K562 (cell line): ENCODE measurements at regions not wholly inside any gene's neighbourhood (a gene's known extent, or its start where the extent isn't known, plus 50 kb on each side); places are given as distances from the start of the nearest gene placed in this dataset.

ENCODE experiments used
- ATAC-seq: fragments of 200-7000 bp; cut with Tn5 transposase; 3 replicates; pipeline ENCODE4 v1.9.1; 2020; ENCODE audit warnings: moderate library complexity
- BruUV-seq: library from RNA; stranded (reverse); fragments of 400-500 nt; replicated peaks from 2 replicates; lab custom pipeline; 2021; lab: Mats Ljungman, UMichigan
- CTCF ChIA-PET: fragments of 300-600 bp; formaldehyde crosslinking; extraction: SDS; loops from one replicate; lab custom pipeline; 2021; ENCODE audit warnings: low intra/inter-chr PET ratio; lab: Yijun Ruan, JAX
- POLR2A ChIA-PET: fragments of 300-600, 350-650 bp; sonication (Branson Sonifier 250); formaldehyde crosslinking; extraction: SDS; loops from one replicate; lab custom pipeline; 2021; ENCODE audit warnings: antibody characterized with exemption, inconsistent platforms; lab: Yijun Ruan, JAX
- DNase-seq, 4 experiments: peaks; one replicate each; pipeline versions ENCODE4 v3.0.0 to v3.0.0-alpha.2; 2011 to 2018; ENCODE audit warnings: low spot score in 3 of 4, mixed read lengths in 3 of 4; ENCODE audit errors: extremely low read depth in 1 of 4
- FAIRE-seq: peaks from 2 replicates; lab custom pipeline; 2011; peaks lifted over from hg19 to GRCh38; lab: Jason Lieb, UNC
- H2AFZ ChIP-seq: 2 replicates; pipeline ENCODE4 v1.6.0; 2011; ENCODE audit warnings: low read depth, low read length, control low read depth, inconsistent platforms
- H3K27ac ChIP-seq: fragments of 200-600 bp; 3 replicates; pipeline ENCODE4 v1.8.0; 2011; ENCODE audit warnings: low read depth, mild to moderate bottlenecking, control low read depth, inconsistent platforms, low read length, moderate library complexity, mixed read lengths; ENCODE audit errors: extremely low read depth
- H3K27me3 ChIP-seq, 2 experiments: fragments of 300-600 bp in 1 of 2; 2 replicates in 1 of 2; 3 replicates in 1 of 2; pipeline versions ENCODE4 v1.6.0 to v1.8.0; 2011; ENCODE audit warnings: inconsistent platforms in 2 of 2, low read length in 2 of 2, mild to moderate bottlenecking in 1 of 2, mixed read lengths in 1 of 2, moderate library complexity in 1 of 2; ENCODE audit not compliant: control insufficient read depth in 2 of 2, insufficient read depth in 2 of 2
- H3K36me3 ChIP-seq: fragments of 300-600 bp; 3 replicates; pipeline ENCODE4 v1.8.0; 2011; ENCODE audit warnings: mild to moderate bottlenecking, low read length, inconsistent platforms; ENCODE audit not compliant: control insufficient read depth, insufficient read depth
- H3K4me1 ChIP-seq, 2 experiments: fragments of 200-600 bp in 1 of 2; replicated peaks in 1 of 2; 2 replicates in 1 of 2; 3 replicates in 1 of 2; pipeline versions ENCODE4 v1.5.1 to v1.8.0; 2011; ENCODE audit warnings: inconsistent platforms in 2 of 2, low read length in 2 of 2, mild to moderate bottlenecking in 1 of 2, mixed read lengths in 1 of 2, moderate library complexity in 1 of 2; ENCODE audit not compliant: control insufficient read depth in 2 of 2, insufficient read depth in 2 of 2
- H3K4me2 ChIP-seq: 2 replicates; pipeline ENCODE4 v1.6.1; 2011; ENCODE audit warnings: low read length, control low read depth, inconsistent platforms, mixed read lengths; ENCODE audit not compliant: insufficient read depth
- H3K4me3 ChIP-seq: fragments of 200-600 bp; sonication (generic), shearing (Covaris generic); 2 replicates; pipeline ENCODE4 v1.5.1; 2016; ENCODE audit warnings: control low read depth, inconsistent platforms
- H3K79me2 ChIP-seq: fragments of 200-600 bp; 3 replicates; pipeline ENCODE4 v1.8.0; 2011; ENCODE audit warnings: low read length, inconsistent platforms; ENCODE audit not compliant: control insufficient read depth, insufficient read depth
- H3K9ac ChIP-seq, 2 experiments: 2 replicates each; pipeline versions ENCODE4 v1.6.0 to v1.6.1; 2011; ENCODE audit warnings: low read depth in 2 of 2, low read length in 2 of 2, control low read depth in 1 of 2, inconsistent platforms in 1 of 2, mild to moderate bottlenecking in 1 of 2, mixed read lengths in 1 of 2; ENCODE audit not compliant: insufficient read depth in 1 of 2
- H3K9me1 ChIP-seq: one replicate; pipeline ENCODE4 v1.6.0; 2011; ENCODE audit warnings: inconsistent platforms, mild to moderate bottlenecking, low read length, moderate library complexity; ENCODE audit not compliant: control insufficient read depth, insufficient read depth
- H3K9me3 ChIP-seq: replicated peaks from 2 replicates; pipeline ENCODE4 v1.5.1; 2011; ENCODE audit warnings: low read depth, low read length, inconsistent platforms; ENCODE audit not compliant: control insufficient read depth, insufficient read depth
- H4K20me1 ChIP-seq: replicated peaks from 2 replicates; pipeline ENCODE4 v1.6.1; 2011; ENCODE audit warnings: low read length, inconsistent platforms, mixed read lengths; ENCODE audit not compliant: control insufficient read depth, insufficient read depth
- ARNT ChIP-seq, 2 experiments: fragments of 450-650 bp; IDR thresholded peaks; 2 replicates each; pipeline ENCODE4 v1.6.1; 2016; ENCODE audit warnings: mild to moderate bottlenecking in 1 of 2
- BRD9 ChIP-seq: fragments of 450-650 bp; IDR thresholded peaks from 2 replicates; pipeline ENCODE4 v1.6.1; 2018; ENCODE audit warnings: low read depth; ENCODE audit not compliant: partially characterized antibody
- CBX8 ChIP-seq: fragments of 200-600 bp; sonication (generic); IDR thresholded peaks from 2 replicates; pipeline ENCODE4 v1.6.1; 2012; ENCODE audit warnings: borderline replicate concordance, mixed run types, low read depth, mild to moderate bottlenecking, moderate library complexity, mixed read lengths, low read length, control low read depth, inconsistent platforms; ENCODE audit not compliant: poor library complexity, severe bottlenecking; ENCODE audit errors: extremely low read depth
- KLF10 ChIP-seq: fragments of 250-450 bp; sonication (Bioruptor Pico); IDR thresholded peaks from 2 replicates; pipeline ENCODE4 v1.6.1; 2021; ENCODE audit warnings: matching md5 sums
- NCOA2 ChIP-seq, 2 experiments: fragments of 450-650 bp; IDR thresholded peaks; 2 replicates each; pipeline ENCODE4 v1.6.1; 2018; ENCODE audit warnings: mild to moderate bottlenecking in 2 of 2, moderate library complexity in 1 of 2; ENCODE audit not compliant: partially characterized antibody in 2 of 2
- NFRKB ChIP-seq: fragments of 450-650 bp; IDR thresholded peaks from 2 replicates; pipeline ENCODE4 v1.6.1; 2016; ENCODE audit warnings: low read depth
- PREB ChIP-seq: sonication (generic); formaldehyde crosslinking; IDR thresholded peaks from 2 replicates; pipeline ENCODE4 v1.8.1; 2023; ENCODE audit warnings: mild to moderate bottlenecking, missing genetic modification reagents
- RBM17 ChIP-seq: fragments of 200-400 bp; formaldehyde crosslinking; IDR thresholded peaks from 2 replicates; pipeline ENCODE4 v1.6.1; 2017; ENCODE audit warnings: low read depth, mild to moderate bottlenecking, low read length, borderline replicate concordance
- RFX5 ChIP-seq: IDR thresholded peaks from 2 replicates; pipeline ENCODE4 v1.6.1; 2011; ENCODE audit warnings: low read depth, mild to moderate bottlenecking, improper control_type of control experiment, low read length
- SMAD1 ChIP-seq: fragments of 150-350 bp; IDR thresholded peaks from 2 replicates; pipeline ENCODE4 v1.6.1; 2014; ENCODE audit warnings: low read length, low read depth; ENCODE audit not compliant: partially characterized antibody
- SRSF9 ChIP-seq: fragments of 200-400 bp; formaldehyde crosslinking; IDR thresholded peaks from 2 replicates; pipeline ENCODE4 v1.6.1; 2017; ENCODE audit warnings: low read depth, low read length, borderline replicate concordance
- TGIF2 ChIP-seq: sonication (generic); formaldehyde crosslinking; IDR thresholded peaks from 2 replicates; pipeline ENCODE4 v1.8.1; 2022; ENCODE audit warnings: mild to moderate bottlenecking, missing genetic modification reagents, moderate library complexity
- THRA ChIP-seq: fragments of 450-650 bp; IDR thresholded peaks from 2 replicates; pipeline ENCODE4 v1.6.1; 2017; ENCODE audit warnings: mild to moderate bottlenecking, moderate library complexity
- ZBTB17 ChIP-seq: fragments of 450-650 bp; formaldehyde crosslinking; IDR thresholded peaks from 2 replicates; pipeline ENCODE4 v1.4.0; 2020; ENCODE audit warnings: mild to moderate bottlenecking
- ZNF740 ChIP-seq, 3 experiments: fragments of 200-800 bp in 1 of 3; sonication (Bioruptor generic) in 1 of 3; sonication (generic) in 1 of 3; formaldehyde crosslinking in 1 of 3; IDR thresholded peaks; 2 replicates each; pipeline versions ENCODE4 v1.6.1 to v1.8.0; 2016 to 2022; ENCODE audit warnings: mild to moderate bottlenecking in 2 of 3, missing compliant biosample characterization in 2 of 3, missing genetic modification characterization in 2 of 3, missing genetic modification reagents in 1 of 3
- ZNF778 ChIP-seq: fragments of 450-650 bp; formaldehyde crosslinking; IDR thresholded peaks from 2 replicates; pipeline ENCODE4 v1.4.0; 2020; ENCODE audit warnings: mild to moderate bottlenecking, moderate library complexity
- WGBS: fragments of 100-300 bp; shearing (Covaris generic); methylation state at CpG from one replicate; pipeline ENCODE4 v1.1.6; 2016; ENCODE audit warnings: low coverage, mixed read lengths; ENCODE audit not compliant: insufficient coverage; ENCODE audit errors: missing lambda C conversion rate; 5-methylcytosine and 5-hydroxymethylcytosine counted together
- in situ Hi-C: fragments of 300-500 bp; cut with MboI; formaldehyde crosslinking; loops from 4 replicates; pipeline ENCODE4 v1.15.0; 2018; ENCODE audit warnings: inconsistent platforms, mixed read lengths
- intact Hi-C: fragments of 100-400 bp; cut with micrococcal nuclease; formaldehyde crosslinking; loops from 2 replicates; pipeline ENCODE4 v1.14.2; 2022

- in situ Hi-C loops: no loop called here
- Histone ChIP-seq H3K9me3 (no peaks in the 10 kb centered on the region), H3K4me2 (no peak overlapping the region), H2AFZ (no peak overlapping the region), H3K79me2 (no peaks in the 10 kb centered on the region), H3K36me3 (no peaks in the 10 kb centered on the region), H3K4me3 (no peak overlapping the region), H3K27ac (no peak overlapping the region), H3K9me1 (no peaks in the 10 kb centered on the region), H3K27me3 (peaks cover 0 to 6% of the 10 kb centered on the region in 2 experiments; a peak in 1 of 5 replicates), H3K9ac (no peak overlapping the region; a peak in 1 of 4 replicates), H3K4me1 (no peaks in the 10 kb centered on the region), H4K20me1 (no peaks in the 10 kb centered on the region)
- FAIRE-seq (no peak), DNase-seq (no peak), ATAC-seq (no peak)
- BruUV-seq: no TSS peak
- CTCF ChIA-PET: no interaction called here
- TF ChIP-seq ARNT (IDR thresholded peaks at IDR 0.05): no peak
- no peak for TF ChIP-seq SRSF9
- no peak for TF ChIP-seq ZNF778 (CRISPR knock-in tag)
- no peak for TF ChIP-seq THRA
- TF ChIP-seq SMAD1: no peak
- TF ChIP-seq RBM17: no peak
- no peak for TF ChIP-seq NCOA2 (IDR thresholded peaks at IDR 0.05; ENCODE audit: partially characterized antibody in 2 of 2)
- TF ChIP-seq ZNF740 (CRISPR knock-in tag; IDR thresholded peaks at IDR 0.05): no peak
- TF ChIP-seq ZNF740 (tag; IDR thresholded peaks at IDR 0.05): no peak
- no peak for TF ChIP-seq RFX5
- TF ChIP-seq KLF10 (CRISPR knock-in tag): no peak
- TF ChIP-seq PREB: no peak
- no peak for TF ChIP-seq BRD9
- no peak for TF ChIP-seq ZBTB17
- no peak for TF ChIP-seq CBX8
- TF ChIP-seq TGIF2 (CRISPR knock-in tag): no peak
- TF ChIP-seq NFRKB: no peak
- WGBS: 0% methylated on average over 3 of the region's 6 CpGs
- POLR2A ChIA-PET: no interaction called here
- intact Hi-C loops: no loop called here
These were observed 89.4 kb downstream of the GALR1 start for GRCh38 chr18:77339093-77339492.
